HG02973 (cell line): ENCODE measurements at regions not wholly inside any gene's neighbourhood (a gene's known extent, or its start where the extent isn't known, plus 50 kb on each side); places are given as distances from the start of the nearest gene placed in this dataset.
A peak's percentile ranks its signal among the peaks of the same experiment; 100 is the strongest.

Experiments
- ATAC-seq: cut with Tn5 transposase; IDR thresholded peaks from one replicate; pipeline ENCODE4 v1.9.1; 2021; ENCODE audit warnings: moderate library complexity; ENCODE audit not compliant: unreplicated experiment

DNA sequence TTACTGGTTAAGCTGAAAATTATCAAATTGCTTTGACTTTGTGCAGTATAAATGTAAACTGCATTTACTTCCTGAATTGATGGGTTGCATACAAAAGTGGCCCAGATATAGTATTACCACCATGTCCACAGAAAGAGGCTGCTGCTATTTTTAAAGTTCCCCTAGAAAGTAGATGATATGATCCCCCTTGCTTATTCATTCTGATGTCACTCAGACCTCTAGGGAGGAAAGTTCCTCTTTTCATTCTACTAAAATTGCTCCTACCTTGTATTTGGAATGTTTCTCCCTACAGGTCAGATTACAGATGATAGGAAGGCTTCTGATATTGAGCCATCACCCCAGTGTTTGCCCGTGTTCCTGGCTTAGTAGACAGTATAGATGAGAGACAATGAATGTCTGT, 247.6 kb upstream of the TNP1 start:
- ATAC-seq, result no peak

DNA sequence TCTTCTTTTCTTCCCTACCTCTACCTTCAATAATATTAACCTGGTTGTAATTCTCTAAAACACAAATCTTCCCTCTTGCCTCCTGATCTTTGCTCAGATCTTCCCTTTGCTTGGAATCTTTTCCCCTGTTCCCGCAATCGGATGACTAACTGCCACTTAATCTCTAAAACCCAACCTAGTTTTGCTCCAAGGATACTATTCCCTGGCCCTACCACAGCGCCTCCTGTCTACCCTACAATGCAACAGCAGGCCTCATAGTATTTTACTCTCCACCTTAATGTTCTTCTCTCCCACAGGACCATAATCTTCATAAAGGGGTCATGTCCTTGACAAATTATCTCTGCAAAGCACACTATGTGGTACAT, 246.8 kb upstream of the TNP1 start:
- ATAC-seq, result no peak

DNA sequence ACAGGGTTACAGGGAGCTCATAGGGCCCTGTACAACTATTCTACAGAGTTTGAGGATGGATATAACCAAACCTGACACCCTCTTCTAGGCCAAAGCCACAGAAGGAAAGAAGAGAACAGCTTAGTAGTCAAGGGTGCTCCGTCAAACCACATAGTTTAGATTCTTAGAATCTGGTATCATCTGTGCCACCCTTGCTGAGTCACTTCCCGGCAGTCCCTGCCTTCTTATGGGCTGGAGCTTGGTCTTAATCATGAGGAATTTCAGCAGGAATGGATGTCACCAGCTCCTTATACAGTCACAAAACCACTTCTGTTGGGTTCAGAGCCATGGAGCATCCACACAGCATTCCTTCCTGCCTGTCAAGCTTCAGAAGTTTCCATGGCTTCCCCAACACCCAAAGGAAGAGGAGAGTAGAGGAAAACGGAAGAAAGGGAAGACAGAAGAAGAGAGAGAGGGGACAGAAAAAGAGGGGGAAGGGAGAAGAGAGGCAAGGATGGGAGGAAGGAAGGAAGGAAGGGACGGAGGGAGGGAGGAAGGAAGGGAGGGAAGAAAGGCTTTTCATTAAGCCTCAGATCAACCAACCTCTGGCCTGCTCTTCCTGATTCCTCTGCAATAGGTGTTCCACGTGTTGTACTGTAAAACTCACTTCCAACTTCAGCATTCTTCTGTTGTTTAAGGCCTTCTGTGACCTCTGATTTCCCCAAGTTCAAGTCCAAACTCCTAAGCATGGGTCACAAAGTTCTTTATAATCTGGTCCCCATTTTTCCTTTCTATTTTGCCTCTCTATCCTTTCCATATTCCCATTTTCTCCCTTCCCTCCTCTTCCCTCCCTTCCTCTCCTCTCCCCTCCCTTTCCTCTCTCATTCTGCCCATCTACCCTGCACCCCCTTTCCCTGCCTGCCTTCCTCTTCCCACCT, 246.1 kb upstream of the TNP1 start:
- no peak for ATAC-seq

DNA sequence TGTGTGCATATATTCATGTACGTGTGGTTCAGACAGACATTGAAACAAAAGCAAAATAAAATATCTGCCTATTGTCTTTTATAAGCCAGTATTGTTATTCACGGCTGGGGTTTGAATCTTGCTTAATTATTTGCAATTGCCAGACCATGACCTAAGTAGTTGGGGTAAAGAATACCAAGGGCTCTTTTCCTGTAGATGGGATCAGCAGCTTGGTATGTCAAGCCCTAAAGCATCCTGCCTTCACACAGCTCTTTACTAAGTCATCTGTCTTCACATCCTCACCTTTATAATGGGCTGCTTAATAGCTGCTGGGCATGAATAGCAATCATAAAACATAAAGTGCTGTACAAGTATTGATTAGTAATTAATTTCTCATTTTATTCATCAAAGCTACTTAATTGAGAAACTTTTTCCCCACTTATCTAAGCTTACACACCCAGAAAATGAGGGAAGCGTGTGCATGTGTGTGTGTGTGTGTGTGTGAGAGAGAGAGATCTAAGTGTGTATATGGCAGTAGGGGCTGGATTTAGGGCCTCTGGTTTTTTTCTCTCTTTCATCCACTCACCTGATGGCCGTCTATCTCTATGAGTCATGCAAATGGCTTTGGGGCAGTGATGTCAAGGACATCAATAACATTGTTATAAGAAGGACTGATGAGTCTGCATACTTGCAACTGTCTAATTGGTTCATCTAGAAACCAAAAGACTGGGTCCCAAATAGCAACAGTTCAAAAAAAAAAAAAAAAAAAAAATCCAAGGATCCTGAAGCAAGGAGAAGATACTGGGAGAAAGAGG, 244.1 kb upstream of the TNP1 start:
- no peak for ATAC-seq

DNA sequence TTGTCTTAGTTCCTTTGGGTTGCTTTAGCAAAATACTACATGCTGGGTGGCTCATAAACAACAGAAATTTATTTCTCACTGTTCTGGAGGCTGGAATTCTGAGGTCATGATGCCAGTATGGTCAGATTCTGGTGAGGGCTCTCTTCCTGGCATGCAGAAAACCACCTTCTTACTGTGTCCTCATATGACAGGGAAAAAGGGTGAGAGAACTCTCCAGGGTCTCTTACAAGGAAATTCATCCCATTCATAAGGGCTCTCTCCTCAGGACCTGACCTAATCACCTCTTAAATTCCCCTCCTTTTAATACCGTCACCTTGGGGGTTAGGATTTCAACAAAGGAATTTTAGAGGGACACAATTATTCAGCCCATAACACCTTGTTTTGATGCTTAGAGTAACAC, 243.1 kb upstream of the TNP1 start:
- no peak for ATAC-seq

DNA sequence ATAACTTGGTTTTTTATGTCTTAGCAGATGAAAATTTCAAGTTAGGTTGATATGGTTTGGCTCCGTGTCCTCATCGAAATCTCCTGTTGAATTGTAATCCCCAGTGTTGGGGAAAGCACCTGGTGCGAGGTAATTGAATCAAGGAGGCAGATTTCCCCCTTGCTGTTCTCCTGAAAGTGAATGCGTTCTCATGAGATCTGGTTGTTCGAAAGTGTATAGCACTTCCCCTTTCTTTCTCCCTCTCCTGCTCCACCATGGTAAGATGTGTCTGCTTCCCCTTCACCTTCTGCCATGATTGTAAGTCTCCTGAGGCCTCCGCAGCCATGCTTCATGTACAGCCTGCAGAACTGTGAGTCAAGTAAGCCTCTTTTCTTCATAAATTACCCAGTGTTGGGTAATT, 242.1 kb upstream of the TNP1 start:
- peak; percentile 66 for ATAC-seq

DNA sequence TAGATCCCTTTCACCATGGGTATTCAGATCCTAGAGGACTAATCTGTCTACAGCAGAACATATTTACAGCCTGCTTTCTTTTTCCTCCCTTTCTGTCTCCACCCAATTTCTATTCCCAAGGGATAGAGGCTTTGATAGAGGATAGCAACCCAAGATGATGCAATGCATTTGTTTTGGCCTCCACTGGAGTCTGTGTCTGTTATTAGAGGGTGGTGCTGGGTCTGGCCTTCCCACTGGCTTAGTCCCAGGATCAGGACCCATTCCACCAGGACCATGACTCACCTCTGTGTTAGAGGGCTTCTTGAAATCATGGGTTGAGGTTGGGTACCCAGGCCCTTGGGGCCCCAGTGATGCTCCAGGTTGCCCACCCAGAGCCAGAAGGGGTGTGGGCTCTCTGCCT, 239.7 kb upstream of the TNP1 start:
- ATAC-seq, result no peak

DNA sequence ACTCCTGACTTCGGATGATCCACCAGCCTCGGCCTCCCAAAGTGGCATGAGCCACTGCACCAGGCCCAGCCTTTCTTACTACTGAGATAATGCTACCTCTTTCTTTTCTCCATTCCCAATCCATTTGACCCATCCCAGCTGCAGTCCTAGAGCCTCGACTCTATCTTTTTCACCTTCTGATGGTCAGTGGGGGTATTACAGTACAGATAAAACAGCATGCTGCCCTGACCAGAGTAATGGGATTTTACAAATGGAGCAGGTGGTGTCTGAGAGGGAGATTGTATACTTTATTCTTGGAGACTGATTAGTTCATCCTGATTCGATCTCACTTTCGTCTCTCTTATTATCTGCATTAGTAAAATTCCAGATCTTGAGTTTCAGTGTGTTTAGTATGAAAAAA, 238.6 kb upstream of the TNP1 start:
- ATAC-seq, result no peak

DNA sequence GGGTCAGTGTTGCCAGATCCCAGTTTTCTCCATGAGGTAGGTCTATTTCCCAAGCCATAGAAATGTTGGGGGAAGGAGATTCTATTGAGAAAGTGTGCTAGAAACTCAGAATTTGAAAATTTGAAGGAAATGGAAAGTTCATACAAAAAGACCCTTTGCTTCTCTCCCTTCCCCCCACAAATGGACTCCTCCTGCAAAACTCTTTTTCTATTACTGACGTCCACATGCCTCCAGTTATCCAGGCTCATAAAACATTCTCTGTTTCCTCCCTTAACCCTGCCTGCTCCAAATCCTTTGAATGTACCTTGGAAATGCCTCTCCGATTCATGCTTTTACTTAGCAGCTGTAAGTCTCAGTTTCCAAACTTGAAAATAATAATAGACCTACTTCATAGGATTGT, 237.5 kb upstream of the TNP1 start:
- no peak for ATAC-seq

DNA sequence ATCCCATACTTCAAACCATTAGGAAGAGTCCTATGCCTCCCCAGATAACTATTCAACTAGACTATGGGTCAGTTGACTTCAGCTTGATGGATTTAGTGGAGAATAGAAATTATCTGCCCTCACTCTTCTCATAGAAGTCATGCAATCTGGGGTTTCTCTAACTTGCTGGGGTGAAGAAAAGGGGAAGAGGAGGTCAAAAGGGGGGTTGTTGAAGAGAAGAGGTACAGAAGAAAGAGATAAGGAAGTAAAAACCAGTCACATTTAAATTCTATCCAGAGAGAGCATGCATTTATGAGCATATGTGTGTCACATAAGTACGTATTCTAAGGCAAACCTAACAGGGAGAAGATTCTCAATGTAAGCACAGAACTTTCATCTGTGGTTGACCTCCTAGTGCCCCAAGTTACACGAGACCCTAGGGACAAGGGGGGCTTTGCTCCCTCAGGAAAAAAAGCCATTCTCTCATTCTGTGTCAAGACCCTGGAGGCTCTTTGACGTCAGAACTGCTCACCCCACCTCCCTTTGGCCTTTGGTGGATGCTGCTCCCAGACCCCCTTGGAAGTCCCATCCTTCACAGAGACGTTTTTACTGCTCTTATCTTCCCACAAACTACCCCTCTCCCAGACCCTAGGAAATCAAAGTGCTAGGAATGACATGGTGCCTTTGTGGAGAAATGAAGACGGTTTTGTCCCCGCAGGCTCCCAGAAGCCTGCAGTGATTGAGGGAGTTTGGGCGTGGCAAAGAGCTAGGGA, 236.8 kb upstream of the TNP1 start:
- no peak for ATAC-seq

DNA sequence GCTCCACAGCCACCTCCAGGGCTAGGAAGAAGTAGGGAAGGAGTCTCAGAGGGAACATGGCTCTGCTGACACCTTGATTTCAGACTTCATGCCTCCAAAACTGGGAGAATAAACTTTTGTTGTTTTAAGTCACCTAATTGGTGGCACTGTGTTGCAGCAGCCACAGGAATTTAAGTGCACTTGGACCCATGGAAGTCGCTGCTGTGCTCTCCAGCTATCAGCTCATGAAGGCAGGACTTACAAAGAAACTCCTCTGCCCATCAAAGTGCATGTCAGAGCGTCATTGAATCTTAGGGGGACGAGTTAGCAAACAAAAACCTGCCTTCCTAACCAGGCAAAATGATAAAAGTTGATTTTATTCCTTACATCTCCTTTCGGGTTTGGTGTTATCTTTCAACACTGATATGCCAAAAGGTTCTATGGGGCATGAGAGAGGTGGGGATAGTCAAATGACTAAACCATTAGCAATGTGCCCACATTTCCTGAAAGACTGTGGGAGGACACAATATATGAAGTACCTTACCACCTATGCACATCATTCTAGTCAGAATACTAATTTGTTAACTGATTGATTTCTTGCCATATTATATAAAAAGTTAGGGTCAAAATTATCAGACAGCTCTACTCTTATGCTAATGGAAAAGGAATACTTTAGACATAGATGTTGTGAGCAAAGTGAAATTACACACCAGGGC, 235.8 kb upstream of the TNP1 start:
- ATAC-seq, result no peak

DNA sequence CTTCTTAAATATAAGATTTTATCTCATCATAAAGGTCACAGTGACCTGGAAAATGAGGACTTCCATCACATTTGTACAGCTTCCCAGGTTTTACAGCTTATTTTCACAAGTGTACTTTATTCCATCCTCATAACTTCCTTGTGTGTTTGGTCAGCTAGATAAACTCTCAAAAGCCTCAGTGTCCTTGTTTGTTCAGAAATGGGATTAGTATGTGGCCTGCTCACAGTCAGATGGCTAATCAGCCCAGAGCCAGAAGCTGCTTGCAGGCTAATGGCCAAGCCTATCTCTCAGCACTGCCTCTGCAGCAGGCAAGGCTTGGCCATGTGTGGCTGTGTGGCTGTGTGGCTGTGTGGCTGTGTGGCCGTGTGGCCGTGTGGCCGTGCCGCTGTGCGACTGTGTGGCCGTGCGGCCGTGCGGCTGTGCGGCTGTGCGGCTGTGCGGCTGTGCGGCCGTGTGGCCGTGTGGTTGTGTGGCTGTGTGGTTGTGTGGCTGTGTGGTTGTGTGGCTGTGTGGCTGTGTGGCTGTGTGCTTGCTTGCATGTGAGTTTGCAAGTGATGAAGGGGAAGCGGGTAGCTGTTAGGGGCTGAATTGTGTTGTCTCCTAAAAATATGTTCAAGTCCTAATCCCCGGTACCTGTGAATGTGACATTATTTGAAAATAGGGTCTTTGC, 233.0 kb upstream of the TNP1 start:
- no peak for ATAC-seq

DNA sequence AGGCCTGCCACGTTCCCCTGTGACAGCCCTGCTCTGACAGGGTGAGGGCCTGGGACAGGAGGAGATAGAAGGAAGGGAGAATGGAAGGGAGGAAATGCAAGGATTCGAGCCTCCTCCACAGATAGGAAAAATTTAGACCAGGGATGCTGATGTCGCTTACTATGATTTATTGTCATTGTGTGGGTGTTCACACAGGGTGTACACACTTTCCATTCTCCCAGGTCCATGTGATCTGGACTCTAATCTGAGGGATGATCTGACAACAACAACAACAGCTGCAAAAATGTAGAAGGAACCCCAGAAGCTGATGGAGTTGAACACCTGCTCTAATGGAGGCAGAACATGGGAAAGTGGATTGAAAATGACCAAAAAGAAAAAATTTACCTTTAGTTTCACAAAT, 231.7 kb upstream of the TNP1 start:
- ATAC-seq, result no peak

DNA sequence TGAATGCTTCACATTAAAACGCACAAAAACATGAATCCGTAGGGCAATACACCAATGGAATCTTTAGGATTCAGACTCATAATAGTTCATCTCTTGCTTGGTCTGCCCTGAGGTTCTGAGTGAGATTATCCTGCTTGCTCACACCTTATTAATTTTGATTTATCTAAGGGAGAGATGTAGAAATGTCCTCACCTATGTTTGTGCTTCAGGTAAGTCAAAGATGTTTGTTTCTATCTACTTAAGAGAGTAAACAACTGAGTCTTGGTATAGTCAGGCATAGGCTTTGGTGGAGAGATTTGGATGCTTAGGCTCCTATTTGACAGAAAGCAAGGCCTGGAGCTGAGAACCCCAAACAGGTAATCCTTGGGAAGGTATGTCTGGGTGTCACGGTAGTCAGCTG, 231.0 kb upstream of the TNP1 start:
- ATAC-seq, result no peak

DNA sequence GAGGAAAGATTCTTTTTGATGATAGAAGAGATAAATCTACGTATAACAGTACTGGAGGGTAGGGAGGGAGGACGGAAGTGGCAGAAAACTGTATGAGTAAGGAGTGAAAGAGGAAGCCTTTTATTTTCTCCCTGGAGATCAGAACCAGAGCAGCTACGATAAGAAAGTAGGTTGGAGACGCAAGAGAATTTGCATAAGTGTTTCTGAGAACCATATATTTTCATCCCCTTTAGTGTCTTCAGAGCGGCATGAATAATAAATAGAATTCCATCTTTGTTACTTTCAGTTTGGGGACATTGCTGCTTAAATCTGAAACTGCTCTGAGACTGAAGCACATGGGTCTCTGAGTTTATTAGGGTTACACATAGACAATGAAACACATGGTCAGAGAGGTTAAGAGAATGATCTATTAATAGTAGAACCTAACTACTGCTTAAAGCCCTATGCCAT, 230.2 kb upstream of the TNP1 start:
- peak; percentile 81 for ATAC-seq

DNA sequence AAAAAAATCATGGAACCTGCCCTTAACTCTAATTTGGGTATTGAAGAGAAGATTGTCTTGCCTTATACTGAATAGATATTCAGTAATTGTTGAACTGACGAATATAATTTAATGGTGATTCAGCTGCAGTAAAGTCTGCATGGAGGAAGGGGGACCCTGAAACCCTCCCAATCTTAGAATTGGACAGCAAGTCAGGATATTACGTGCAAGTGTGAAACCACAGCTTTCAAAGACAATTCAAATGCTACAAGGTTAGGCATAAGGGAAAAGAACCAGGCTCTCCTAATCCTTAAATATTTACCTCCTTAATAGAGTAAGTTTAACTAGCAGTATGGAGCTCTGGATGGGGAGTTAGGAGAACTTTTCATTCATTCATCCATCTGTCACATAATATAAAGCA, 226.9 kb upstream of the TNP1 start:
- ATAC-seq, result no peak

DNA sequence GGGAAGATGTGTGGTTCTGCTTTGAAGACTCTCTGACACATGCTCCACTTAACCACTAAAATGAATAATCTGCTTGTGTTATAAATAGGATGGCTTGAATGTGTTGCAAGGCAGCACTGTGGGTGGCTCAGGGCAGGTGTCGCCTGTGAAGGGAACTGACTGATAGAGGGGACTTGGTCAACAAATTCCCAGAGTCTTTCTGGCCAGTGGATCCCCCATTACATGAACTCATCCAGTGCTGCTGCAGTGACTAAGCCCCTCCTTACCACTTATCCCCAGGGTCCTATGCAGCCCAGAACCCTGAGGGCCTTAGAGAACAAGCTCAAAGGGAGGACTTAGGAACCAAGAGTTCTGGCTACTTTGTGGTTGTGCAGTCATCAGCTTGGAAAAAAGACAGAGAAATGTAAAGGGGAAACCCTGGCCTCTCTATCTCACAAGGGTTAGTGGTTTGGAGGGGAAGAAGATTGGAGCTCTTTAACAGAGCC, 226.2 kb upstream of the TNP1 start:
- ATAC-seq, result no peak

DNA sequence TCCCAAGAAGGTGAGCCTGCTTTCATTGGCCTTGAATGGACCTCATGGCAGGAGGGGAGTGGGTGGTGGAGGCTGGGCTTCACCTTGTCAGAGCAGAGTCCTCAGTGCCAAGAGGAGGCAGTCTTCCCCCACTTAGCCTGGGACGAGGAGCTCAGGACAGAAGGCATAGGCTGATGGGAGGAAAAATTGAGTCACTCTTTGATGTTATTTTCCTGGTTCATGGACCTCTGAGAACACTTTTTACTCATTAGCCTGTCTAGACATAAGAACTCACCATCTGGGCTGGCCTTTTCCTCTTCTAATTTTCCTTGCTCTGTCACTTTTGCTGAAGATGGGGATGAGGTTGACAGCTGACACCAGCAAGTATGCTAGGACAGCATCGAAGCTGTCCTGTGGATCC, 225.7 kb upstream of the TNP1 start:
- ATAC-seq, result no peak

DNA sequence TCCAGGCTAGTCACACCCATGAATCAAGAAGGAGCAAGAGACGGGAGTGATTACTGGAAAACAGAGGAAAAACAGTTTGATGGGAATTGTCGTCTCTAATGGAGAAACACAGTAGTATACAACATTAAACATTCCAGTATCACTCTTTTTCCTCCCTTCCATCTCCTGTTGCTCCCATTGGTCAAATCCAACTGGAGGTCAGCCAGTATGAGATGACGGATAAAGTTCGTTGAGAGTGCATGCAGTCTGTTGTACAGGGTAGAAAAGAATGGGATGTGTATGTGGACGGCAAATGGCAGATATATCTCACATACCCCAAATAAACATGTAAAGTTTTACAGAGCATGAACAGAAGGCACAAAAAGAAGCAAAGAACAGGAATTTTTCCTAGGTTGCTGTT, 221.9 kb upstream of the TNP1 start:
- no peak for ATAC-seq

DNA sequence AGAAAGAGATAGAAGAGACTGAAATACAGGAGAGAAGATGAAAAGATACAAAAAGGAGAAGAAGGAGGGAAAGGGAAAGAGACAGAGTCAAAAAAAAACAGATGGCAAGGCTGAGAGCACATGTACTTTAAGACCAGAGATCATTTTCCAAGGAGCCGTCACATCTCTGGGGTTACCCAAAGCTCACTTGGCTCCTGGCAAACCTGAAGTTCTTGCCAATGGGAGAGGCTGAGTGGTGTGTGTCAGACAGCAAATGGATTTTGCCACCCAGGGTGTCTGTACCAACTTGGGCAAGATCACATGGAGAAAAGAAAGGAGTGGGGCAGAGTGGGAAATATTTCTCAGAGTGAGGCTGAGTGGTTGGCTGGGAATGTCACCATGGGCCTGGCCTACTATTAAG, 219.3 kb upstream of the TNP1 start:
- no peak for ATAC-seq
